ENCODE measurements at regions not wholly inside any gene's neighbourhood (a gene's known extent, or its start where the extent isn't known, plus 50 kb on each side); places are given as distances from the start of the nearest gene placed in this dataset.

DNA sequence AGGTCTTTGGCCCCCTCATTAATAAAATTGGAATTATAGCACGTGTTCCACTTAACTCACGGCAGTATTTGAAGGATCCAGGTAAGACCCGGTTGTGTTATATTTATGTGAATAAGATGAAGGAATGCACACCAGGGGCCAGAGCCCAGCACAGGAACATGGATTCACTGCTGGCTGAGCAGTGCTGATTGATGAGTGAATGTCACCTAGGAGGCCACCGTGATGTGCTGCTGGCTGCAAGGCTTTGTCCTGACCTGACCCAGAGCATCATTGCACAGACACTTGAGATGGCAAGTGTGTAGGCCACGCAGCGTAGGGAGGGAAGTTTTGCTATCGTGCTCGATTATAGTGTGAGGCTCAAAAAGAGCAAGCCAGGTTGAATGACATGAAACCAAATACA lies 350.7 kb upstream of the MGMT start:
- no peaks in the 10 kb centered on the region for H3K27me3 ChIP-seq (ENCODE audit: insufficient read depth, poor library complexity, severe bottlenecking)
- TF ChIP-seq, protein P1, sequence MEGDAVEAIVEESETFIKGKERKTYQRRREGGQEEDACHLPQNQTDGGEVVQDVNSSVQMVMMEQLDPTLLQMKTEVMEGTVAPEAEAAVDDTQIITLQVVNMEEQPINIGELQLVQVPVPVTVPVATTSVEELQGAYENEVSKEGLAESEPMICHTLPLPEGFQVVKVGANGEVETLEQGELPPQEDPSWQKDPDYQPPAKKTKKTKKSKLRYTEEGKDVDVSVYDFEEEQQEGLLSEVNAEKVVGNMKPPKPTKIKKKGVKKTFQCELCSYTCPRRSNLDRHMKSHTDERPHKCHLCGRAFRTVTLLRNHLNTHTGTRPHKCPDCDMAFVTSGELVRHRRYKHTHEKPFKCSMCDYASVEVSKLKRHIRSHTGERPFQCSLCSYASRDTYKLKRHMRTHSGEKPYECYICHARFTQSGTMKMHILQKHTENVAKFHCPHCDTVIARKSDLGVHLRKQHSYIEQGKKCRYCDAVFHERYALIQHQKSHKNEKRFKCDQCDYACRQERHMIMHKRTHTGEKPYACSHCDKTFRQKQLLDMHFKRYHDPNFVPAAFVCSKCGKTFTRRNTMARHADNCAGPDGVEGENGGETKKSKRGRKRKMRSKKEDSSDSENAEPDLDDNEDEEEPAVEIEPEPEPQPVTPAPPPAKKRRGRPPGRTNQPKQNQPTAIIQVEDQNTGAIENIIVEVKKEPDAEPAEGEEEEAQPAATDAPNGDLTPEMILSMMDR (IDR thresholded peaks at IDR 0.05; ENCODE audit: poor library complexity, severe bottlenecking): no peak
- H3K36me3 ChIP-seq (ENCODE audit: low read depth): no peaks in the 10 kb centered on the region
- DNase-seq (ENCODE audit: low spot score) (no peak), ATAC-seq (ENCODE audit: low read depth) (no peak)
- H3K27ac ChIP-seq (ENCODE audit: poor library complexity, severe bottlenecking): no peak overlapping the region
- no peak overlapping the region for H3K4me3 ChIP-seq (ENCODE audit: severe bottlenecking)
- H3K9me3 ChIP-seq (ENCODE audit: severe bottlenecking): no peaks in the 10 kb centered on the region
- H3K4me1 ChIP-seq (ENCODE audit: insufficient read depth, poor library complexity, severe bottlenecking): no peaks in the 10 kb centered on the region

DNA sequence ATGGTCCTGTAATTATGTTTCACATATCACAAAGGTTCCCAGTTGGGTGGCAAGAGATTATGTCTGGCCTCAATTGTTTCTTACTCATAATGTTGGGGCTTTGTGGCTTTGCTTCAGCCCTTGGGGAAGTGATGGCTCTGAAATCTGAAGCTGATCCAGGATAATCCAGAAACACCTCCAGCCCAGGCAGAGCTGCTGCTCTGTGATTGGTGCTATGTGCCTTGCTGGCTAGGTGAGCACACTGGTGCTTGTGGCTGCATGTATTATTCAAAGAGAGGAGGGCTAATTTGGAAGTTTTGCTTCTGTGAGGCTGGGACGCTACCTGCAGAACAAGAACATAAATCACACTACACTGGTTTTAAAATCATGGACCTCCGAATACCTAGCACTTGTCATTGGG lies 346.6 kb upstream of the MGMT start:
- no peaks in the 10 kb centered on the region for H3K9me3 ChIP-seq (ENCODE audit: severe bottlenecking)
- ATAC-seq (ENCODE audit: low read depth): no peak
- DNase-seq (ENCODE audit: low spot score): no peak
- H3K27me3 ChIP-seq (ENCODE audit: insufficient read depth, poor library complexity, severe bottlenecking): no peaks in the 10 kb centered on the region
- H3K27ac ChIP-seq (ENCODE audit: poor library complexity, severe bottlenecking): no peak overlapping the region
- H3K4me1 ChIP-seq (ENCODE audit: insufficient read depth, poor library complexity, severe bottlenecking): no peaks in the 10 kb centered on the region
- no peaks in the 10 kb centered on the region for H3K36me3 ChIP-seq (ENCODE audit: low read depth)
- TF ChIP-seq, protein P1 (IDR thresholded peaks at IDR 0.05; ENCODE audit: poor library complexity, severe bottlenecking): no peak
- no peak overlapping the region for H3K4me3 ChIP-seq (ENCODE audit: severe bottlenecking)

DNA sequence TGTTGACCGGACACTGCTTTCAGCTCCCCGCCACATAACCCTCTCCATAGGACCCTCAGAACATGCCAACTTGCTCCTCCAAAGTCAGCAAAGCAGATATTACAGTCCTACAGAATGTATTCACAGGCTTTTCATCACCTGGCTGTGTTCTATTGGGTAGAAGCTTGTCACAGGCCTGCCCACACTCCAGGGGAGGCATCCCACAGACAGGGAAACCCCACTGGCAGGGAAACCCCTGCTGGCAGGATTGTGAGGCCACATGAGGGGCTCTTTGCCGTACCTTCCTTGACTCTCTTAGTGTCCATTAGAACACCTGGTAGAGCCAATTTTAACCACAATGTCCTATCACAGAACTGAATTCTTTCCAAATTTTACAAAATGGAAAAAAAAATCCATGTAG lies 344.2 kb upstream of the MGMT start:
- no peaks in the 10 kb centered on the region for H3K9me3 ChIP-seq (ENCODE audit: severe bottlenecking)
- DNase-seq (ENCODE audit: low spot score): no peak
- TF ChIP-seq, protein P1 (IDR thresholded peaks at IDR 0.05; ENCODE audit: poor library complexity, severe bottlenecking): no peak
- ATAC-seq (ENCODE audit: low read depth): no peak
- no peaks in the 10 kb centered on the region for H3K36me3 ChIP-seq (ENCODE audit: low read depth)
- H3K27ac ChIP-seq (ENCODE audit: poor library complexity, severe bottlenecking): no peak overlapping the region
- H3K4me1 ChIP-seq (ENCODE audit: insufficient read depth, poor library complexity, severe bottlenecking): no peaks in the 10 kb centered on the region
- no peaks in the 10 kb centered on the region for H3K27me3 ChIP-seq (ENCODE audit: insufficient read depth, poor library complexity, severe bottlenecking)
- no peak overlapping the region for H3K4me3 ChIP-seq (ENCODE audit: severe bottlenecking)

DNA sequence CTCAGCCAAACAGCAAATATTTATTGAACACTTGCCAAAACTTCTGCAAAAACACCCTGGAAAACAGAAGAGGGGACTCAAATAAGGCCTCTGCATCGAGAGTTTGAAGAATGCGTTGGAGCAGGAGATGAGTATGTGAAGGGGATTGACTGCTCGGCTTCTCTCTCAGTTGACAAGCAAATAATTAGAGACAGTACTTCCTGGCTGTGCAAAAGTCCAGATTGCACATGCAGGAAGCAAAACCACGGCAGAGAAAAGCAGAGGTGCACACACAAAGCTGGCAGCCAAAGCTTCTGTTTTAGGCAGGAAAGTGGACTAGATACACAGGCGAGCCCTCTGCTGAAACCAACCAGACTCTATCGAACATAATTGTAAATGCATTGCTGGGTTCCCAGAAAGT lies 343.6 kb upstream of the MGMT start:
- Histone ChIP-seq H3K4me3 (ENCODE audit: severe bottlenecking) (no peak overlapping the region), H3K9me3 (ENCODE audit: severe bottlenecking) (no peaks in the 10 kb centered on the region), H3K27ac (ENCODE audit: poor library complexity, severe bottlenecking) (no peak overlapping the region), H3K27me3 (ENCODE audit: insufficient read depth, poor library complexity, severe bottlenecking) (no peaks in the 10 kb centered on the region), H3K36me3 (ENCODE audit: low read depth) (no peaks in the 10 kb centered on the region), H3K4me1 (ENCODE audit: insufficient read depth, poor library complexity, severe bottlenecking) (no peaks in the 10 kb centered on the region)
- DNase-seq (ENCODE audit: low spot score): no peak
- TF ChIP-seq, protein P1 (IDR thresholded peaks at IDR 0.05; ENCODE audit: poor library complexity, severe bottlenecking): no peak
- no peak for ATAC-seq (ENCODE audit: low read depth)

DNA sequence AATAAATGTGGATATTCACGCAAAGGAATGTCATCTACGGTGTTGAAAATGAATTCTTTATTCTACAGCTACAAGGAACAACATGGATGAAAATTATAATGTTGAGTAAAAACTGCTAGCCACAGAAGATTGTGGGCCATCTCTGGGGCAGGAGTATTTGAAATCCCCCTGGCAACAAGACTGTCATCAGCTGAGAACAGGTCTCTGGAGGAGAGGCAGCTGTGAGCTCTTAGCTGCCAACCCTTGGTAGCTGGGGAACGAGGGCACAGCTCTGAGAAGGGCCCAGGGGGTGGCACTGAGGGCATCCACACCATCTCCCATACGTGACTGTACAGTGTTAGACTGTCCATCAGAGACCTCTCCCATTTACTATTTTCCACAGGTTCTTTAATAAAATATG lies 340.1 kb upstream of the MGMT start:
- DNase-seq (ENCODE audit: low spot score): no peak
- ATAC-seq (ENCODE audit: low read depth): no peak

More for the DNA sequence above, 340.1 kb upstream of the MGMT start:
- H3K27me3 ChIP-seq (ENCODE audit: insufficient read depth, poor library complexity, severe bottlenecking): no peaks in the 10 kb centered on the region
- H3K27ac ChIP-seq (ENCODE audit: poor library complexity, severe bottlenecking): no peak overlapping the region
- no peaks in the 10 kb centered on the region for H3K9me3 ChIP-seq (ENCODE audit: severe bottlenecking)
- no peaks in the 10 kb centered on the region for H3K4me1 ChIP-seq (ENCODE audit: insufficient read depth, poor library complexity, severe bottlenecking)
- H3K36me3 ChIP-seq (ENCODE audit: low read depth): no peaks in the 10 kb centered on the region
- no peak overlapping the region for H3K4me3 ChIP-seq (ENCODE audit: severe bottlenecking)
- TF ChIP-seq, protein P1 (IDR thresholded peaks at IDR 0.05; ENCODE audit: poor library complexity, severe bottlenecking): no peak

Measured in RWPE2 (cell line).